Ishikawa (cell line): ENCODE measurements at regions not wholly inside any gene's neighbourhood (a gene's known extent, or its start where the extent isn't known, plus 50 kb on each side); places are given as distances from the start of the nearest gene placed in this dataset.

Experiments
- CREB1 ChIP-seq: IDR thresholded peaks from 2 replicates; pipeline ENCODE4 v1.6.1; 2012; ENCODE audit warnings: low read depth
- EP300 ChIP-seq: IDR thresholded peaks from 2 replicates; pipeline ENCODE4 v1.6.1; 2012; ENCODE audit warnings: borderline replicate concordance
- MAX ChIP-seq: IDR thresholded peaks from 2 replicates; pipeline ENCODE4 v1.6.1; 2012
- RAD21 ChIP-seq: IDR thresholded peaks from 2 replicates; pipeline ENCODE4 v1.6.1; 2012; ENCODE audit warnings: low read depth
- REST ChIP-seq: IDR thresholded peaks from 2 replicates; pipeline ENCODE4 v1.6.1; 2012; ENCODE audit warnings: low read depth, mild to moderate bottlenecking
- TAF1 ChIP-seq: IDR thresholded peaks from 2 replicates; pipeline ENCODE4 v1.6.1; 2012; ENCODE audit warnings: low read depth, mild to moderate bottlenecking
- TEAD4 ChIP-seq: IDR thresholded peaks from 2 replicates; pipeline ENCODE4 v1.6.1; 2012
- YY1 ChIP-seq: IDR thresholded peaks from 2 replicates; pipeline ENCODE4 v1.6.1; 2012; ENCODE audit warnings: low read depth

- TF ChIP-seq RAD21 (no peak), MAX (no peak), EP300 (no peak), TAF1 (no peak), REST (no peak), YY1 (no peak), CREB1 (no peak), TEAD4 (no peak)
Measured at GRCh38 chr5:26666371-26666770, 372.0 kb downstream of the CDH9 start.
